HG03045 (cell line): ENCODE measurements at regions not wholly inside any gene's neighbourhood (a gene's known extent, or its start where the extent isn't known, plus 50 kb on each side); places are given as distances from the start of the nearest gene placed in this dataset.
A peak's percentile ranks its signal among the peaks of the same experiment; 100 is the strongest.

Source experiments
- ATAC-seq: cut with Tn5 transposase; IDR thresholded peaks from one replicate; pipeline ENCODE4 v1.9.1; 2021; ENCODE audit warnings: mild to moderate bottlenecking, moderate library complexity; ENCODE audit not compliant: unreplicated experiment

DNA sequence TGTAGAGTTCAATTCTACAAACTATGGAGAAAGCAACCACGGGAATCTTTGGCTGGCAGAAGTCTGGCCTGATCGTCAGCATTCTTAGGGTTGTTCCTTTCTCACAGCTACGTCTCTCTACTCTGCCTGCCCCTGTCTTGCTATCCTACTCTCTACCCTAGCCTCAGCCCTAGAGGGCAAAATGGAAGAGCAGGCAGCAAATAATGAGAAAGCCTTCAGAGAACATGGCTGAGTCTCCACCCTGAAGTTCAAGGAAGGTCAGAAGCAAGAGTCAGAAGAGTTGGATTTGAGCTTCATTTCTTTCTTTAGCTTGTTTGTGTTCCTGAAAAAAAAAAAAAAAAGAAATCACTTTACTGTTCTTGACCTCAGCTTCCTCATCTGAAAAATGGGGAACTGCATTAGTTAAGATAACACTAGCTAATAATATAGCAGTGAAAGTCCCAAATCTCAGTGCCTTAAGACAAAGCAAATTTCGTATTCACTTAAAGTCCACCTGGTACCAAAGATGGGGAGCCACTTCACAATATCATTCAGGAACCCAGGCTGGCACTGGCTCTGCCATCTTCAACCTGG is 50.2 kb upstream of the CCND2 start:
- no peak for ATAC-seq

DNA sequence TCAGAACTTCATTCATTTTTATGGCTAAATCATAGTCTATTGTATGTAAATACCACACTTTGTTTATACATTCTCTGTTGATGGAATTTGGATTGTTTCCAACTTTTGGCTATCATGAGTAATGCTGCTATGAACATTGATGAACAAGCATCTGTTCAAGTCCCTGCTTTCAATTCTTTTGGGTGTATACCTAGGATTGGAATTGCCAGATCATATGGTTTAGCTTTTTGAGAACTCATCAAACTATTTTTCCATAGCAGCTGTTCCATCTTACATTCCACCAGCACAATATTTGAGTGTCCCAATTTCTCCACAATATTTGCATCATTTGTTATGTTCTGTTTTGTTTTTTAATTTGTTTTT is 52.3 kb upstream of the CCND2 start:
- ATAC-seq, result no peak

DNA sequence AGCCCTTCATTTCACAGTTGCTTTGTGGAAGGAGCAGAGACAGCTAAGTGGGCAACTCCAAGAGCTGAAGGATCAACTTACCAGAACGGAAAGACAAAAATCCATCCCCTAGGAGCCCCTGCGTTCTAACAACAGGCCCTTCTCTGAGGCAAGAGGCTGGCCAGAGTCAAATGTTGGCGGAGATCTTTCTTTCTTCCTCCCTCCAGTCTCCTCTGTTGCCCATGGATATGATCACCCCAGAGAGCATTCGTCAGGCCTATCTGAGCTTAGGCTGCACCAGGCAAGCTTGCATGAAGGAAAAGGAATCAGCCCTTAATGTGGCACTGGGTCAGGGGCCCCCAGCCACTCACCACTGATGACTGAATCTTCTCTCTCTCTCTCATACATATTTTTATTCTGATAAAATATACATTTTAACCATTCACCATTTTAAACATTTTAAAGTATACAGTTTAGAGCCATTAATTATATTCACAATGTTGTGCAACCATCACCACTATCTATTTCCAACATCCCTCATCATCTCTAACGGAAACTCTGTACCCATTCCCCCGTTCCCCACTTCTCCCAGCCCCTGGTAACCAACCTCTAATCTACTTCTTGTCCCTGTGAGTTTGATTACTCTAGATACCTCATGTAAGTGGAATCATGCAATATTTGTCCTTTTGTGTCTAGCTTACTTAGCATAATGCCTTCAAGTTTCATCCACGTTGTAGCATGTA is 52.9 kb upstream of the CCND2 start:
- no peak for ATAC-seq

DNA sequence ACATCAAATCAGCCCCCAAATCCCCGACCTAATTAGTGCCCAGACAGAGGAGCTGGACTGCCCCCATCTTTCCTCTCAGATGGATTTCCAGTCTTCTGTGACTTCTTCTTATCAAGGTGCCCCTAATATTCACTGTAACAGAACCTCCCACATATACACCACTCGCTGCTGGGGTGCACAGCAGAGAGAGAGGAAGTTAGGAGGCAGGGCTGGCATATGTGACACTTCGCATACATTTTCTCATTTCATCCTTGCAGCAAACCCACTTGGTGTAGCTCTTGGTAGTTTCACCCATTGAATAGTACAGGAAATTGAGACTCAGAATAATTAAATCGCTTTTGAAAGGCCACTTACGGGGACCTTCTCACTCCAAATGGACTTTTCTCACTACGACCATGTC is 56.5 kb upstream of the CCND2 start:
- no peak for ATAC-seq

DNA sequence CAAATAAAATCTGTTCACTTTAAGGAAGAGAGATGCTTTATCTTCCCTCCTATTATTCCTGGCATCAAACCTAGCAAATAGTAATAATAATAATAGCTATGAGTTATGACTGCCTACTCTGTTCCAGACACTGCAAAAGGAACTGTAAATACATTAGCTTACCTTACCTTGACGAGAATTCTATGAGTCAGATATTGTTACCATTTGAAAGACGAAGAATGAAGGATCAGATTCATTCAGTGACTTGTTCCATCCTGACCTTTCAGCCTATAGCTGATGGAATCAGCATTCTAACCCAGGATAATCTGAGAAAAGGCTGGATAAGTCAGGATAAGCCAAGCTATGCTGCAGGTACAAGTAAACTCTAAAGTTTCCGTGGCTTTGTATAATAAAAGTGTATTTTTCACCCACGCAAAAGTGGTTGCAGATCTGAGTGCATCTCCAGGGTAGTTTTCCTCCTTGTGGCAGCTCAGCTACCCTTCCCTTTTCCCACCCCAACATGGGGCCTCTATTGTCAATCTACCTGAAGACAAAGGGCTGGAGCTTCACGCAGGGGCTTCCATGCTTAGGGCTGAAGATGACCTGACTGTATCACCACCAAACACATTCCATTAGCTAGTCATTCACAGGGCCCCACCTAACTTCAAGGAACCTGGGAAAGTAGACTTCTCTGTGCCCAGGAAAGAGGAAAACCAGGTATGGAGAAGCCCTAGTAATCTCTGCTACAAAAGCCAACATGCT is 57.2 kb upstream of the CCND2 start:
- peak; percentile 4 for ATAC-seq

DNA sequence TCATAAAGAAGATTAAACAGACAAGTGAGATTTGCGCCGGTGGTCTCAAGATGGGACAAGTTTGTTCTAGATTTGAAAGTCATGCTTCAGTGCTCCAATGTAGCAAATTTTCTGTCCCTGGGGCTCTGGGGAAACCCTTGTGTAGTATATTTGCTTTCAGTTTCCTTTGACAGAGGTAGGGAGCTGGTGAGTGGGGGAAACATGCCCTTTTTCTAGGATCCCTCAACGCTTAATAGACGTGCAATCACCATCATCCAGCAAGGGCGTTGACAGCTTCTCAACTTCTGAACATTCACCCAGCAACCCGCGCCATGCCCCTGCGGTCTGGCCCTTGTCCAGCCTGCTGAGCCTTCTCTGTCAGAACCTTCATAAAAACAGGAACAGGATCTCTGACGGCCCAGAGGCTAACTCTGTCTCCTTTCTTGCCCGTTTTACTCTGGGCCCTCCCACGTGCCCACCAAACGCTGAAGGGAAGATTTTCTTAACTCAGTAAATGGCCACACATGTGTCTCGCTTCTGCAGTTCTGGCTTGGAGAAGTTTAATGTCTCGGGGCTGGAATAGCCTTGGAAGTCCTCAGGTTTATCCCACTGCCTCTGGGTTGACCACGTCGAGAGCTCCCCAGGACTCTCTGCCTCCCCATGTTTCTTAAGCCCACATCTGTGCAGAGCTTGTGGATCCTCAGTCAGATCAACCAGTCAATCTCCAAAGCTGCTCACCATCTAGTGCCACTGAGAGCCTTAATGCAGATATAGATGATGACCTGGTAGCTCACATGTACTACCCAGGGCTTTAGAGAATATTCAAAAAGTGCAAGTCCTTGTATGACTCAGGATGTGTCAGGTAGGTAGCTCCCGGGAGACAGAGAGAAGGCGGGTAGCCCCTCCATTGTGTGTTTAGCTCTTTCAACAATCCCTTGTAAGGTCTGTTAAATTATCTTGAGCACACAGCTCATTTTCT is 58.1 kb upstream of the CCND2 start:
- peak; percentile 59 for ATAC-seq

DNA sequence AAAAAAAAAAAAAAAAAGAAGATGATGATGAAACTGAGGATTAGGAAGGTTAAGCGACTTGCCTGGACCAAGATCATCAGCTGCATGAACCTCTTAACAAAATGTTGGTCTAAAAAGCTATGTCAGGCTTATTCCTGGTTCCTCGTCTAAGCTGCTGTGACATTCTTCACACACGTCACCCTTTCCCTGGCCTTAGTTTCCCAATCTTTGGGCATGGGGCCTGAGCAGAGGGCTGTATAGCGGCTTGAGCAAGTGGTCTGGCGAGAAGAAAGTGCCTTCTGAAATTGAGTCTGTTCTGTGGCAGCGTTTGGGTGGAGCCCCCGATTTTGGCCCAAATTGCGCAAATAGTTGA is 58.7 kb upstream of the CCND2 start:
- ATAC-seq, result peak; percentile 2

DNA sequence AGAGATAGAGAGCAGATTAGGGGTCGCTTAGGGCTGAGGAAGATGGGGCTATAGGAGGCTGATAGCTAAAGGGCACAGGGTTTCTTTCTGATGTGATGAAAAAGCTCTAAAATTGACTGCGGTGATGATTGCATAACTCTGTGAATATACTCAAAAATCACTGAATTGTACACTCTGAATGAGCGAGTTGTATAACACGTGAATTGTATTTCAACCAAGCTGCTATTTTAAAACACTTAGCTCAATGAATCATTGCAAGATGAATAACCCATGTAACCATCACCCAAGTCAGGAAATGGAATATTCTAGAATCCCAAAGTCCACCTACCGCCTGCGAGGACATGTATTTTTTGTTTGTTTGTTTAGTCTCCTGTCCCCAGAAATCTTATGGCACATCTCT is 60.1 kb upstream of the CCND2 start:
- ATAC-seq, result no peak

DNA sequence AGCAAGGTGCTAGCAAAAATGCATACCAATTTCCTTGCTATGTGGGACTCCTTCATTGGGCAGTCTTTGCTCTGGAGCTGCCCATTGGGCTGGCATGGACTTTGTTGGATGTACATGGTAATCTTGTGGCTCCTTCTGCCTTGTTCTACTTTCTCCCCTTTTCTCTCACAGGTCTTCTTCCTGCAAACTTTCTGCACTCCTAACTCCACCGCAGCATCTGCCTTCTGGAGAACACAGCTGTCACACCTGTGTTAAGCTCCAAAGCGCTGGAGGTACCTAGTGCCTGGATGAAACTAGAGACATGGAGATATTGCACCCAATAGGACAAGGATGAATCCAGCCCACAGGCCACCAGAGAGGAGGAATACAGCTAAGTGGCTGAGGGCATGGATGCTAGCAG is 60.7 kb upstream of the CCND2 start:
- no peak for ATAC-seq

DNA sequence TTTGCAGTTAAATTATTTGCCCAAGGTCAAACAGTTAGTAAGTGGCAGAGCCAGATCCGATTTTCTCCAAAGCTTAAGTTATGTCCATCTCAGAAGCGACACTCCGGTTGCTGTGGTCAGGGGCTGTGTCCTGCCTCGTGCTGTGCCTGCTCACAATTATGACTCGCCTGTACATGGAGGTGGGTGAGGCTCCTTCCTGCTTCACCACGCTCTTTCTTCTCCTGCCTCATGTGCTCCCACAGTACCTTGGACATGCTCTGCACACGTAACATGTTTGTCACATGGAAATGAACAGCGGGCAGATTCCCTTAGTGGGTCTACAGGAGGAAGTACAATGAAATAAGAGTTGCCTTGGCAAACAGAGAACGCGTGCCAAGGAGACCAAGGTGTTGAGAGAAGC is 62.2 kb upstream of the CCND2 start:
- ATAC-seq, result no peak

DNA sequence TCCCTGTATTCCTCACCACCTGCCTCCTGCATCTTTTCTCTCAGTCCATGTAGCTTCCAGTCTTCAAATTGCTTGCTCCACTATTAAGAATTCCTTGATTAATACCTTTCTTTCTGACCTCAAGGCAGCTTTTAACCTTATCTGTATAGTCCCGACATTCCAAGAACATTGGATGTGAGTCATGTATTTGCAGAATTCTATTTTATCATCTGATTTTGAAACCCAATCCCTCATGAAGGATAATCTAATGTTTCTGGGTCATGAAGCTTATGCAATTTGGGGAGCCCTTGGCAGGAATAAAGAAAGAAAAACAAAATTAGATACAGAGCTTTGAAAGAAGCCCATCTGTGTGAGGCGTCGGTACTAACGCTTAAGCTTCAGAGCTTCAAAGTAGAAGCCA is 63.4 kb upstream of the CCND2 start:
- ATAC-seq, result no peak

DNA sequence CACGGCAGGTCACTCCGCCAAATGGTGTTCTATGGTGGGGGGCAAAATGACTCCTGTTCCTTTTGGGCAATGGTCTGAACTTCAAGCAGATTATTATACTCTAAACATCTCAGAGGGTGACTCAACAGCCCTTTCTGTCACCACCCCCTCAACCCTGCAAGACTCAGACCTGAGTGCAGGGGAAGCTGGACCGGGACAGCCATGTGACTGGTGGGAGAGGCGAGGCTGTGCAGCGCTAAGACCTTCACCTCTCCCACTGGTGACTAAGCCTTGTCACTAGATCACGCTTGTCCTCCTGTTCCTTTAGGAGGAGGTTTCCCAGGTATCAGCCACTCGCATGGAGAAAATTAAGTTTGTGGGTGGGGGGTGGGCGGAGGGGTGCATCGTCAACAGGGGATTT is 67.1 kb upstream of the CCND2 start:
- no peak for ATAC-seq

DNA sequence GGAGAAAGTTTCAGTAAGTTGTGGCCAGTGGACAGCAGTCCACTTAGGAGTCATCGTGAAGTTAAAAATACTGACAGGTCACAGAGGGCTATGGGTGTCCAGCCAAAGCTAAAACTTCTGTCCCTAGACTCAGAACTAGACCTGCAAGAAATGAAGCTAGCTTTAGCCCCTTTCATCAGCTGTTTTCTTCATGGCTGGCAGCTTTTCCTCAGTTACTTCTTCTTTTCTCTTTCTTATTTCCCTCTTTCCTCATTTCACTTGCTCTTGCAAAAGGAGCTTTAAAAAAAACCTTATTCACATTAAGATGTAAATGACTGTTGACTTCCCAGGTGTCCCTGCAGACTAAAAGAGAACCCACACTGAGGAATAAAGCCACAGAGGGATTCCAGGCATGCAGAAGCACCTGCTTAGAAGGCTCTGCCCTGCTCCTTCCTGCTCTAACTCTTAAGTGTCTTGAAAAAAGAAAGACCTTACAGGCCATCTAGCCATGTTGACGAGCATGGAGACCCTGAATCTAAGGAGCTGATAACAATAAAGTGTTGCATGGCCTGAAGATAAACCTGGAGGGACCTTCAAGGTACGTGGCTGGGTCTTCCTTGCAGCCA is 69.7 kb upstream of the CCND2 start:
- no peak for ATAC-seq

DNA sequence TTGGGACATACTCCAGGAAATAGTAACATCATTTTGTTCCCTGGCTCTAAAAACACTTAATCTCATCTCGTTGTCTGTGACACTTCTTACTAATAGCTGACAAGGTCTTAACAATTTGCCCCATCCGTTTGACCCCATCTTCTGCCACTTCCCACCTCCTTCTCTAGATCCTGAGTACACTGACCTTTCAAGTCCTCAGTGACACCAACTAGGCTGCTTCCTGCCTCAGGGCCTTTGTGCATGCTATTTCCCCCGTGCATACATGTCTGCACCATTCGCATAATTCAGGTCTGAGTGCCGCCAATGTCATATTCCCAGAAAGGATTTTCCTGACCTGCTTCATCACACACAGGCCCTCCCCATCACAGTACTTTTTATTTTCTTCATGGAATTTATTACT is 70.6 kb upstream of the CCND2 start:
- no peak for ATAC-seq

DNA sequence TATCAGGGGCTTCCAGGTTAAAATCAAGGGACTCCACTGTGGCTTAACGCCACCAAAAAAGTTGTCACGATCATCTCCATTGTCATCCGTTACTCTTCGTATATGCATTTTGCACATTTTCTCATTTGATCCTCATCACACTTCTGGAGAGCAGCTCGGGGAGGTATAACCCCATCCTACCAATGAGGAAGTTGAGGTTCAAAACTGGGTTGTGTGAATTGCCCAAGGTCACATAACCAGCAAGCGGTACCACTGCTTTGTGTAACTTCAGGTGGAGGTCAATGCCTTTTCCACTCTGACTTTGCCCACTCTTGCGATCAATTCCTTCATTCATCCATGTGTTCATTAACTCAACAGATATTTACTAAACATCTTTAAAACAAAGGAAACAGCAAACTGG is 71.1 kb upstream of the CCND2 start:
- ATAC-seq, result no peak

DNA sequence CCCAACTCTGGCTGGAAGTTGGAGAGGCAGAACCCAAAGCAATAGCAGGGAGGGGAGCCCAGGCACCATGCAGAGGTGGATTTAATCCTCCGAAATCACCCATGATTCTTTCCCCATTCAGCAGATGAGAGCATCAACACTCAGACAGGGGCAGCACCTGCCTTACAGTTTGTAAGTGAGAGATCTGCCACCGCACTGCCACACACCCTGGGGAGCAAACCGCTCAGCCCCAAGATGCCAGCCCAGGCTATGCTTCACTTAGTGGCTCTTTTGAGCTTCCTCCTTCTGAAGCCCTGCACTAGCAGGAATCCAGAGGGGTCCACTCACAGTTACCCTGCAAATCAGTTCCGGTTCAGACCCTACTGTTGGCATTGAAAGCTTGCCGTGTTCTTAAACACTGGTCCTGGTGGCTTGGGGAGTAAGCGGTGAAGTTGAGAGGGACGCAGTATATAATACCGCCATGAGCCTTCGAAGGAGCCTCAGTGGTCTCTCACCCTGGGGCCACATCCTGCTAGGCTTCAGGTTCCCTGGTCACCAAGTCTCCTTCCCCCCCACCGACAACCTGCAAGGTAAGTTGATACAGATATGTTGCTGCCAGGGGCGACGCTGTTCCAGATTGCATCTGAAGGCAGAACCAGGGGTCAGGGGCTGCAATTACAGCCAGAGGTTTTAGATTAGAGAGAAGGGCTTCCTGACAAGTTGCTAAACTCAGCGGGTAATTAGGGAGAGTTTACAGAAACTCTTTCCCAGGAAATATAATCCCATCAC is 72.0 kb upstream of the CCND2 start:
- no peak for ATAC-seq

DNA sequence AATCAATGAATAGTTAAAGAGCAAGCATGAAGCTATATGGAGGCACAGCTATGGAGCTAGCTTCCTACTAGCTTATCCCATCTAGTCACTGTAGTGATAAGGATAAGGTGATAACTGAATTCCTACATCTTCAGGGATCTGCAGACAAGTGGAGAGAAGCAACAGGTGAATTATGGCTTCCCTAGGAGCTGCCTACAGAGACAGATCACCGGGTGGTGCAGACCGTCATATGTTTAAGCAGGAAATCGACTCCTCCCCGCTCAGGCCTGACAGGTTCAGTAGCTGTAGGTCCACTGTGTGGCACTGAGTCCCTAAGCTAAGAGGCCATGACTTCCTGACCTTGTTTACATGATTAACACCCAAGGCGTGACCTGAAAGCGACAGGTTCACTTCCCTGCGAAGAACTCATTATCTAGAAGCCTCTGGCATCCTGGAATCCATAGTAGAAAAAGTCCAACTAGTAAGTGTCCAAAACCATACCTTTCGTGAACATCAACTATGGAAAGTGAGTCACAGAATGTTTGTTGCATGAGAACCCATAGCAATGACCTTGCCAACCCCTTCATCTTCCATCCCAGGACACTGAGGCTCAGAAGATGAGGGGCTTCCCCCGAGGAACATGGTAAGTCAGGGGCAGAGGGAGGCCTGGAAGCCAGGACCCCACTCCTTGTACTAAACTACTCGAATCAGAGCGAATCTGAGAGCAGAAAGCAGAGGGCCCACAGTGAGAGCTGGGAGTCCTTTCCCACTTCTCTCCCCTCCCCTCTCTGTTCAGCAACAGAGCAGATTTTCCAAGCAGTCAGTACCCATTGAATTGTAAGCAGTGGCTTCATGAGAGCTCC is 75.4 kb upstream of the CCND2 start:
- ATAC-seq, result no peak

DNA sequence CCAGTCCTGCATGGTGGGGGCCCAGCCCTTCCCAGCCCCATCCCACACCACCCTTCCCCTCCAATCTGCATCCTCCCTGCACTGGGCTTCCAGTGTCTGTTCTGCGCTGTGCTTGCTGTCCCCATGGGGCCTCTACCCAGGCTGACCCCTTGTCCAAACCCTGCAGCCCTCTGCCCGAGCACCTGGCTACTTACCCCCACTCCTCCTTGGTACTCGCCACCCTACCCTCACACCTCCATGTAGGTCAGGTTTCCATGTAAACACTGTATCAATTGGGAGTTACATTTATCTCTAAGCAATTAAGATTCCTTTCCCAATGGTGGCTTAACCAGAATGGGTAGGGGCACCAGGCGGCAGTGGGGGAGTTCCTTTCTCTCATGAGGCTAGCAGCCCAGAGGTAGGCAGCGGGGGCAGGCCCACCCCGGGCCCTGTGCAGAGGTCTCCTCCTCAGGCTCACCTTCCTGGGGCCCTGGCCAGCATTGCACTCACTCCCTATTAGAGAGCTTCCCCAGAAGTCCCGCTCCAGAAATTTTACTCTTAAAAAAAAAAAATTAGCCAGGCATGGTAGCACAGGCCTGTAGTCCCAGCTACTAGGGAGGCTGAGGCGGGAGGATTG is 76.6 kb upstream of the CCND2 start:
- ATAC-seq, result no peak

DNA sequence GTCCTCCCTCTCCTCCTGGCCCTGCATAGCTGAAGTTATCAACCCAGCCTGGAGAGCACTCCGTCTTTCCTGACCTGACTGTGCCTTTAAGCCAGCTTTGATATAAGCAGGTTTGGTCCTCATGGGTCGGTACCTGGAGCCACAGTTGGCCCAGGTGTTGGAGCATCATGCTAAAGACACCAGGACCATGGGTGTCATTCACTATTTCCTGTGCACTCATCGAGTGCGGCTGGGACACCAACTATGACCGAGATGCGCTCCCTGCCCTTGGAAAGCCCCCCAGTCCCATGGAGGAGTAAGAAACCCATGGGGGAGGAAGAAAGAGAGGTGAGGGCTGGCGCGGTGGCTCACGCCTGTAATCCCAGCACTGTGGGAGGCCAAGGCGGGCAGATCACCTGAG is 78.9 kb upstream of the CCND2 start:
- ATAC-seq, result no peak
